Heart left ventricle (tissue), 16 donors: ENCODE measurements at regions not wholly inside any gene's neighbourhood (a gene's known extent, or its start where the extent isn't known, plus 50 kb on each side); places are given as distances from the start of the nearest gene placed in this dataset.

Experiments
- ATAC-seq, 4 donors: fragments of 200-7000 bp; cut with Tn5 transposase; one replicate each; pipeline ENCODE4 v1.9.1; 2020 to 2022; ENCODE audit warnings: moderate library complexity in 4 of 4, mild to moderate bottlenecking in 3 of 4, moderate number of reproducible peaks in 1 of 4
- DNase-seq, 5 donors: peaks; one replicate each; pipeline ENCODE4 v3.0.0-alpha.2; 2020
- H3K27ac ChIP-seq, 12 donors: fragments of 200-600 bp; sonication (generic) in 4 of 12; one replicate each; pipeline versions ENCODE4 v1.5.0 to v1.8.0; 2016 to 2022; ENCODE audit warnings: mild to moderate bottlenecking in 2 of 12
- H3K27me3 ChIP-seq, 9 donors: fragments of 200-600 bp; sonication (generic) in 2 of 9; one replicate each; pipeline versions ENCODE4 v1.5.1 to v1.8.0; 2016 to 2022; ENCODE audit warnings: mild to moderate bottlenecking in 3 of 9
- H3K36me3 ChIP-seq, 9 donors: fragments of 200-600 bp; sonication (generic) in 2 of 9; one replicate each; pipeline versions ENCODE4 v1.5.0 to v1.8.0; 2018 to 2022; ENCODE audit warnings: mild to moderate bottlenecking in 2 of 9
- H3K4me1 ChIP-seq, 12 donors: fragments of 200-600 bp; sonication (generic) in 4 of 12; one replicate each; pipeline versions ENCODE4 v1.5.0 to v1.8.0; 2016 to 2022; ENCODE audit warnings: mild to moderate bottlenecking in 3 of 12
- H3K4me3 ChIP-seq, 12 donors: fragments of 200-600 bp; sonication (generic) in 4 of 12; one replicate each; pipeline versions ENCODE4 v1.5.0 to v1.8.0; 2017 to 2022; ENCODE audit warnings: mild to moderate bottlenecking in 9 of 12, moderate library complexity in 4 of 12
- H3K9me3 ChIP-seq, 12 donors: fragments of 200-600 bp; sonication (generic) in 4 of 12; one replicate each; pipeline versions ENCODE4 v1.5.0 to v1.8.0; 2016 to 2022; ENCODE audit warnings: mild to moderate bottlenecking in 1 of 12
- CTCF ChIP-seq, 12 donors: fragments of 200-600 bp; sonication (generic) in 4 of 12; IDR thresholded peaks; one replicate each; pipeline versions ENCODE4 v1.5.0 to v1.8.0; 2018 to 2022; ENCODE audit warnings: antibody characterized with exemption in 12 of 12, mild to moderate bottlenecking in 5 of 12
- POLR2A ChIP-seq, 2 donors: fragments of 450-650 bp; IDR thresholded peaks; one replicate each; pipeline ENCODE4 v1.6.1; 2017; ENCODE audit warnings: antibody characterized with exemption in 2 of 2, mild to moderate bottlenecking in 2 of 2, moderate library complexity in 2 of 2
- WGBS, 4 donors: extraction: QIAGEN DNeasy Blood & Tissue Kit in 2 of 4; methylation state at CpG; one replicate each; pipeline versions ENCODE4 v1.1.5 to v1.1.7; 2013 to 2018; 5-methylcytosine and 5-hydroxymethylcytosine counted together
- intact Hi-C, 10 donors: fragments of 100-400 bp; cut with DNase I; formaldehyde crosslinking; loops; one replicate each; pipeline versions ENCODE4 v1.11.1 to v1.14.2; 2022
- donor health status: ischemic (EF 13 %, LVEDD 7.1; RV severe dilation, severe dysfunction).
- donor health status: healthy with polysubstance abuse.
- donor health status: DM: no; HTN: yes; CAD: no.
- donor health status: DM: no; HTN: no; CAD: no.
- donor health status: ischemic (EF 25% LVEDD 6.9; RV normal size, moderate dysfunction).
- donor health status: ischemic (EF 25% LVEDD 5.7; RV mildly dilated, moderate dysfunction).
- donor health status: healthy.
- donor health status: DM: yes; HTN: yes; CAD: no.
- donor health status: ischemic (EF 35%, LVEDD 5.7; RV mildly dilated, moderate dysfunction).
- donor health status: nonischemic (EF 11% LVEDD 7.7; RV severe dilation, severe dysfunction).
- donor health status: DM: yes; HTN: yes; CAD: no.
- donor health status: PGD.
- donor health status: ischemic (EF 29% LVEDD 5.4; RV normal size, mild dysfunction).
- donor health status: nonischemic (EF 23%, LVEDD 6.1; RV moderate dilation, normal function).

- H3K27me3 ChIP-seq, result no peaks in the 10 kb centered on the region
- H3K27ac ChIP-seq, result no peak overlapping the region
- 56 to 72% (median 61%) methylated on average over 2 of the region's 2 CpGs for WGBS, 4 donors
- intact Hi-C loops, result no loop called here
- no peaks in the 10 kb centered on the region for H3K36me3 ChIP-seq
- ATAC-seq (peak in 2 of 4 donors; percentile 67 to 79), DNase-seq (no peak)
- H3K4me1 ChIP-seq, result no peaks in the 10 kb centered on the region
- TF ChIP-seq POLR2A (IDR thresholded peaks at IDR 0.05) (no peak), CTCF (IDR thresholded peaks at IDR 0.05) (no peak)
- H3K4me3 ChIP-seq, result no peak overlapping the region
- peaks cover 0 to 8% (median 0%) of the 10 kb centered on the region in 12 donors for H3K9me3 ChIP-seq
Measured at GRCh38 chr4:137267024-137267423, 265.3 kb downstream of the PCDH18 start.

- peaks cover 0 to 5% (median 0%) of the 10 kb centered on the region in 12 donors for H3K9me3 ChIP-seq
- intact Hi-C loops, result no loop called here
- no peaks in the 10 kb centered on the region for H3K27me3 ChIP-seq
- WGBS, 4 donors, result 55 to 79% (median 63%) methylated on average over 3 of the region's 3 CpGs
- ATAC-seq (no peak), DNase-seq (no peak)
- H3K4me3 ChIP-seq, result no peak overlapping the region
- no peaks in the 10 kb centered on the region for H3K4me1 ChIP-seq
- no peaks in the 10 kb centered on the region for H3K36me3 ChIP-seq
- TF ChIP-seq POLR2A (IDR thresholded peaks at IDR 0.05), result no peak
- TF ChIP-seq CTCF (IDR thresholded peaks at IDR 0.05), result no peak
- no peak overlapping the region for H3K27ac ChIP-seq
Measured at GRCh38 chr4:137266511-137266910, 265.8 kb downstream of the PCDH18 start.

GRCh38 chr4:137263206-137263605 is 269.1 kb downstream of the PCDH18 start:
- H3K4me1 ChIP-seq, result no peaks in the 10 kb centered on the region
- intact Hi-C loops, result no loop called here
- no peaks in the 10 kb centered on the region for H3K27me3 ChIP-seq
- no peak overlapping the region for H3K4me3 ChIP-seq
- H3K36me3 ChIP-seq, result no peaks in the 10 kb centered on the region
- no peak for DNase-seq
- H3K9me3 ChIP-seq, result no peaks in the 10 kb centered on the region
- H3K27ac ChIP-seq, result no peak overlapping the region
- TF ChIP-seq CTCF (IDR thresholded peaks at IDR 0.05), result no peak
- no peak for TF ChIP-seq POLR2A (IDR thresholded peaks at IDR 0.05)
- 83 to 89% (median 85%) methylated on average over 3 of the region's 3 CpGs for WGBS, 4 donors
- no peak for ATAC-seq

- ATAC-seq, result no peak
- TF ChIP-seq CTCF (IDR thresholded peaks at IDR 0.05) (no peak), POLR2A (IDR thresholded peaks at IDR 0.05) (no peak)
Measured at GRCh38 chr4:137253949-137254348, 278.3 kb downstream of the PCDH18 start.

More at GRCh38 chr4:137253949-137254348, 278.3 kb downstream of the PCDH18 start:
- DNase-seq, result no peak
- intact Hi-C loops, result no loop called here
- Histone ChIP-seq H3K36me3 (no peaks in the 10 kb centered on the region), H3K27me3 (no peaks in the 10 kb centered on the region), H3K4me3 (no peak overlapping the region), H3K27ac (no peak overlapping the region), H3K9me3 (peaks cover 0 to 14% (median 0%) of the 10 kb centered on the region in 12 donors), H3K4me1 (no peaks in the 10 kb centered on the region)
